ENCODE measurements at regions not wholly inside any gene's neighbourhood (a gene's known extent, or its start where the extent isn't known, plus 50 kb on each side); places are given as distances from the start of the nearest gene placed in this dataset.
"Not testable (repeated sequence)": the region's sequence is repeated elsewhere in the genome, so short reads cannot be mapped to it uniquely, and the experiment has no call there.

GRCh38 chr9:85487872-85488271 lies 253.9 kb downstream of the AGTPBP1 start:
- no peaks in the 10 kb centered on the region for H3K9me3 Mint-ChIP-seq
- no peak overlapping the region for H3K27ac Mint-ChIP-seq
- ATAC-seq (replicated peaks) = no peak
- no peak overlapping the region for H3K4me3 Mint-ChIP-seq
- H3K4me1 Mint-ChIP-seq = no peaks in the 10 kb centered on the region
- peaks cover 5 to 11% of the 10 kb centered on the region in 2 donors for H3K27me3 Mint-ChIP-seq
- no peaks in the 10 kb centered on the region for H3K36me3 Mint-ChIP-seq
- no peak for DNase-seq

- Mint-ChIP-seq H3K4me3 (no peak overlapping the region), H3K27me3 (peaks cover 20 to 21% of the 10 kb centered on the region in 2 donors), H3K4me1 (no peaks in the 10 kb centered on the region), H3K9me3 (peaks cover 0 to 4% of the 10 kb centered on the region in 2 donors), H3K36me3 (no peaks in the 10 kb centered on the region), H3K27ac (no peak overlapping the region)
- ATAC-seq (replicated peaks) (no peak), DNase-seq (no peak)
These were observed 257.5 kb downstream of the AGTPBP1 start for GRCh38 chr9:85484235-85484634.

DNA sequence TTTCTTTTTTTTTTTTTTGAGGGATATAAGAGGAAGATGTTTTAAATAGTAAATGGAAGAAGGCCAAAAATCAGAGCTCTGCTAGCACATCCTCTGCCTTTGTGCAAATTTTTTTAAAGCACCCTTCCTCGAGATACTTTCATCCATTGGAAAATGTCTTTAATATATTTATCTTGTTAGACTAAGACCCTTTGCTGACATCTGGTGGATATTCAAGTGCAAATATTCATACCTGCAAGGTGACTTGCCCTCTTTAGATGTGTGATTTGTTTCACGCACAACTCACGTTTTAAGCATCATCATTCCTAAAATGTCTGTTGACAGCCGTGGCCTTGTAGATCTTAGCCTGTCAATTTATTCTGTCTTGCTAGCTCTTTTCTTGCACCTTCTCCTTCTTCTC lies 258.5 kb downstream of the AGTPBP1 start:
- Mint-ChIP-seq H3K4me3 (no peak overlapping the region), H3K27me3 (peaks cover 21% of the 10 kb centered on the region in 2 donors), H3K9me3 (peaks cover 0 to 4% of the 10 kb centered on the region in 2 donors), H3K36me3 (no peaks in the 10 kb centered on the region), H3K4me1 (no peaks in the 10 kb centered on the region), H3K27ac (no peak overlapping the region)
- DNase-seq = no peak
- no peak for ATAC-seq (replicated peaks)

GRCh38 chr9:85479305-85479704 lies 262.4 kb downstream of the AGTPBP1 start:
- DNase-seq = no peak
- no peak overlapping the region for H3K27ac Mint-ChIP-seq
- no peak overlapping the region for H3K4me3 Mint-ChIP-seq
- H3K36me3 Mint-ChIP-seq = no peaks in the 10 kb centered on the region
- peaks cover 4 to 10% of the 10 kb centered on the region in 2 donors for H3K9me3 Mint-ChIP-seq
- H3K27me3 Mint-ChIP-seq = peaks cover 21% of the 10 kb centered on the region in 2 donors
- H3K4me1 Mint-ChIP-seq = no peaks in the 10 kb centered on the region
- no peak for ATAC-seq (replicated peaks)

GRCh38 chr9:85478847-85479246 lies 262.9 kb downstream of the AGTPBP1 start:
- Mint-ChIP-seq H3K27ac (no peak overlapping the region), H3K27me3 (peaks cover 21% of the 10 kb centered on the region in 2 donors), H3K9me3 (peaks cover 6 to 11% of the 10 kb centered on the region in 2 donors), H3K4me1 (no peaks in the 10 kb centered on the region), H3K4me3 (no peak overlapping the region), H3K36me3 (no peaks in the 10 kb centered on the region)
- DNase-seq (no peak), ATAC-seq (replicated peaks) (no peak)

DNA sequence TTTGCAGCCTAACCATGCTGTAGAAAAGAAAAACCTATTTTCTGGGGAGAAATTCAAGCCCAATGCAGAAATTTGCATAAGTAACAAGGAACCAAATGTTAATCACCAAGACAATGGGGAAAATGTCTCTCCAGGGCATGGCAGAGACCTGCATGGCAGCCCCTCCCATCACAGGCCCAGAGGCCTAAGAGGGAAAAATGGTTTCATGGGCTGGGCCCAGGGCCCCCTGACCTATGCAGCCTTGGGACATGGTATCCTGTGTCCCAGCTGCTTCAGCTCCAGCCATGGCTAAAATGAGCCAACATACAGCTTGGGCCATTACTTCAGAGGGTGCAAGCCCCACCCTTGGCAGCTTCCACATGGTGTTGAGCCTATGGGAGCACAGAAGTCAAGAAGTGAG lies 266.9 kb downstream of the AGTPBP1 start:
- not testable (repeated sequence) for H3K27ac Mint-ChIP-seq; H3K4me3 Mint-ChIP-seq; H3K9me3 Mint-ChIP-seq; DNase-seq; ATAC-seq (replicated peaks); H3K4me1 Mint-ChIP-seq; H3K36me3 Mint-ChIP-seq
- H3K27me3 Mint-ChIP-seq = peaks cover 8 to 14% of the 10 kb centered on the region in 2 donors

DNA sequence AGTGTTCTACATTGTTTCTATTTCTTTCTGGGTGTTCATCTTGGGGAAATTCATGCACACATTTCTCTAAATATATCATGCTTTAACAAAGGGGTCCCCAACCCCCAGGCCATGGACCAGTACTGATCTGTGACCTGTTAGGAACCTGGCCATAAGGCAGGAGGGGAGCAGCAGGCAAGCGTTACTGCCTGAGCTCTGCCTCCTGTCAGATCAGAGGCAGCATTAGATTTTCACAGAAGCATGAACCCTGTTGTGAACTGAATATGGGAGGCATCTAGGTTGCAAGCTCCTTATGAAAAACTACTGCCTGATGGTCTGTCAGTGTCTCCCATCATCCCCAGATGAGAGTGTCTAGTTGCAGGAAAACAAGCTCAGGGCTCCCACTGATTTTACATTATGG lies 270.0 kb downstream of the AGTPBP1 start:
- ATAC-seq (replicated peaks) = no peak
- H3K27me3 Mint-ChIP-seq = peaks cover 0 to 5% of the 10 kb centered on the region in 2 donors
- peaks cover 6 to 7% of the 10 kb centered on the region in 2 donors for H3K9me3 Mint-ChIP-seq
- no peak overlapping the region for H3K27ac Mint-ChIP-seq
- H3K4me3 Mint-ChIP-seq = no peak overlapping the region
- no peaks in the 10 kb centered on the region for H3K36me3 Mint-ChIP-seq
- no peaks in the 10 kb centered on the region for H3K4me1 Mint-ChIP-seq
- no peak for DNase-seq

DNA sequence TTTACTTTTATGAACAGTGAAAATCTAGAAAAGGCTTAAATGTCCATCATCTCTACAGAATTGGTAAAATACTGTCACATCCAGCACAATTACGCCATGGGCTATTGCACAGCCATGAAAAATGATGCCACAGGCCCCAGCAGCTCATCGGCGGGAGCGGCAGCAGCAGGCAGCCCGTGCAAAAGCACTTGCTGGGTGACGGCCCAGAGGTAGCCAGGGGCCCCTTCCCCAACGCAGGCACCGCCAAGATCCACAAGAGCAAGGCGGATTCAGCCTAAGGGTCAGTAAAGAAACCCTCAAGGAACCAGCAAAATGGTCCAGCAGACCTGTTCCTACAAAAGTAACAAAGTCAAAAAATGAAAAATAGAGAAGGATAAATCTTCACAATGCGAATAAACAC lies 272.7 kb downstream of the AGTPBP1 start:
- H3K27ac Mint-ChIP-seq = no peak overlapping the region
- no peak for ATAC-seq (replicated peaks)

DNA sequence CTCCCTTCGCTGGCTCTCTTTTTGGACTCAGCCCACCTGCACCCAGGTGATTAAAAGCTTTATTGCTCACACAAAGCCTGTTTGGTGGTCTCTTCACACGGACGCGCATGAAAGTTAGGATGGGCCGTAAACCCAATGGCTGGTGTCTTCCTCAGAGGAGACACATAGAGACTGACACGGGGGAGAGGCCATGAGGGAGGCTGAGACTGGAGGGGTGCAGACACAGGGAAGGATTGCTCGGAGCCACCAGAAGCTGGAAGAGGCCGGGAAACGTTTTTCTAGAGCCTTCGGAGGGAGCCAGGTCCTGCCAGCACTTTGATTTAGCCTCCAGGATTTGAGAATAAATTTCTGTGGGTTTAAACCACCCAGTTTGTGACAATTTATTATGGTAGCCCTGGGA lies 274.9 kb downstream of the AGTPBP1 start:
- H3K27ac Mint-ChIP-seq = no peak overlapping the region
- DNase-seq (no peak), ATAC-seq (replicated peaks) (no peak)
- no peaks in the 10 kb centered on the region for H3K4me1 Mint-ChIP-seq
- peaks cover 4% of the 10 kb centered on the region in 2 donors for H3K27me3 Mint-ChIP-seq
- H3K4me3 Mint-ChIP-seq = no peak overlapping the region
- no peaks in the 10 kb centered on the region for H3K36me3 Mint-ChIP-seq
- H3K9me3 Mint-ChIP-seq = no peaks in the 10 kb centered on the region

More for the DNA sequence above, 272.7 kb downstream of the AGTPBP1 start:
- no peaks in the 10 kb centered on the region for H3K36me3 Mint-ChIP-seq
- no peaks in the 10 kb centered on the region for H3K4me1 Mint-ChIP-seq
- DNase-seq = no peak
- H3K9me3 Mint-ChIP-seq = no peaks in the 10 kb centered on the region
- no peak overlapping the region for H3K4me3 Mint-ChIP-seq
- H3K27me3 Mint-ChIP-seq = peaks cover 4 to 5% of the 10 kb centered on the region in 2 donors

DNA sequence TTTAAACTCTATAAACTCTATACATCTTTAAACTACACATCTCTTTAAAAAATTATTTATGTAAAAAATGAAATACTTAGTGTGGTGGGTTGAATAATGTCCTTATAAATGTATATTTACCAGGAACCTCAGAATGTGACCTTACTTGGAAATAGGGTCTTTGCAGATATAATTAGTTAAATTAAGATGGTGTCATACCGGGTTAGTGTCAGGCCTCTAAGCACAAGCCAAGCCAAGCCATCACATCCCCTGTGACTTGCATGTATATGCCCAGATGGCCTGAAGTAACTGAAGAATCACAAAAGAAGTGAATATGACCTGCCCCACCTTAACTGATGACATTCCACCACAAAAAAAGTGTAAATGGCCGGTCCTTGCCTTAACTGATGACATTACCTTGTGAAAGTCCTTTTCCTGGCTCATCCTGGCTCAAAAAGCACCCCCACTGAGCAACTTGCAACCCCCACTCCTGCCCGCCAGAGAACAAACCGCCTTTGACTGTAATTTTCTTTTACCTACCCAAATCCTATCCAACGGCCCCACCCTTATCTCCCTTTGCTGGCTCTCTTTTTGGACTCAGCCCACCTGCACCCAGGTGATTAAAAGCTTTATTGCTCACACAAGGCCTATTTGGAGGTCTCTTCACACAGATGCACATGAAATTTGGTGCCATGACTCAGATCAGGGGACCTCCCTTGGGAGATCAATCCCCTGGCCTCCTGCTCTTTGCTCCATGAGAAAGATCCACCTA lies 283.5 kb downstream of the AGTPBP1 start:
- H3K36me3 Mint-ChIP-seq; H3K27ac Mint-ChIP-seq; DNase-seq; H3K9me3 Mint-ChIP-seq; H3K4me3 Mint-ChIP-seq; ATAC-seq (replicated peaks); H3K4me1 Mint-ChIP-seq: not testable (repeated sequence)
- peaks cover 11 to 12% of the 10 kb centered on the region in 2 donors for H3K27me3 Mint-ChIP-seq

- Mint-ChIP-seq H3K36me3 (no peaks in the 10 kb centered on the region), H3K27ac (no peak overlapping the region), H3K27me3 (peaks cover 23 to 29% of the 10 kb centered on the region in 2 donors), H3K4me1 (no peaks in the 10 kb centered on the region), H3K9me3 (peaks cover 7 to 10% of the 10 kb centered on the region in 2 donors), H3K4me3 (no peak overlapping the region)
- DNase-seq (no peak), ATAC-seq (replicated peaks) (no peak)
These were observed 287.9 kb downstream of the AGTPBP1 start for GRCh38 chr9:85453850-85454249.

DNA sequence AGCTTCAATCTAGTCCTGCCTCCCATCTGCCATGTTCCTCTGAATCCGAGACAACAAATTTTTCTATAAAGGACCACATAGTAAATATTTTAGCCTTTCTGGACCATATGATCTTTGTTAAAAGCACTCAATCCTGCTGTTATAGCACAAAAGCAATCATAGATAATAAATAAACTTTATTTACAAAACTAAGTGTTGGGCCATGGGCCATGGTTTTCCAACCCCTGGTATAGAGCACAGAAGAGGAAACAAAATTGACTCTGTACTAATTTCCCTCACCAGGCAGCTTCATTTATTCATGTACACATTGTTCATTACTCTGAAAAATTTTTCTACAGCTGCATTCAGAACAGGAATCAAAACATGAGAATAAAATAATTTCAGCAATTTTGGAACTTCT lies 288.9 kb downstream of the AGTPBP1 start:
- H3K27ac Mint-ChIP-seq = no peak overlapping the region
- no peaks in the 10 kb centered on the region for H3K36me3 Mint-ChIP-seq
- no peak for ATAC-seq (replicated peaks)
- H3K9me3 Mint-ChIP-seq = peaks cover 7 to 10% of the 10 kb centered on the region in 2 donors
- no peak for DNase-seq
- H3K4me1 Mint-ChIP-seq = no peaks in the 10 kb centered on the region
- H3K4me3 Mint-ChIP-seq = no peak overlapping the region
- peaks cover 23 to 29% of the 10 kb centered on the region in 2 donors for H3K27me3 Mint-ChIP-seq

- H3K27ac Mint-ChIP-seq = no peak overlapping the region
- no peaks in the 10 kb centered on the region for H3K36me3 Mint-ChIP-seq
- no peak overlapping the region for H3K4me3 Mint-ChIP-seq
- H3K9me3 Mint-ChIP-seq = peaks cover 7 to 10% of the 10 kb centered on the region in 2 donors
- no peak for ATAC-seq (replicated peaks)
- H3K27me3 Mint-ChIP-seq = peaks cover 19 to 29% of the 10 kb centered on the region in 2 donors
- no peaks in the 10 kb centered on the region for H3K4me1 Mint-ChIP-seq
- no peak for DNase-seq
These were observed 290.1 kb downstream of the AGTPBP1 start for GRCh38 chr9:85451680-85452079.

DNA sequence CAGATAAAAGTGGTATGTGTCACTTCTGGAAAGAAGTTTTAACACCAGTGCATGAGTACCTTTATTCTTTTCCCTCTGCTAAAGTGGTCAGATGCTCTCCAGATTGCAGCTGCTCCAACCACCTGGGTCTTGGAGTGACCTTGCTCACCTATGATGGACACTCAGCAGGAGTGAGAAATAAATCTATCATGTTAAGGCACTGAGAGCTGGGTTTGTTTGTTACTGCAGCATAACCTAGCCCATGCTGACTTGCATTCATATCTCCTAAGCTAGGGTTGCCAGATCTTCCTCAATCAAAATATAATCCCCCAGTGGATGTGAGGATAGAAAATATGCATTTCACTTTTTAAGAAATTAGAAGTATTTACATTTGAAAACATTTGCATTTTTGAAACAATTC lies 295.9 kb downstream of the AGTPBP1 start:
- Mint-ChIP-seq H3K27me3 (no peaks in the 10 kb centered on the region), H3K4me1 (no peaks in the 10 kb centered on the region), H3K36me3 (no peaks in the 10 kb centered on the region), H3K27ac (no peak overlapping the region), H3K9me3 (peaks cover 0 to 10% of the 10 kb centered on the region in 2 donors), H3K4me3 (no peak overlapping the region)
- no peak for DNase-seq
- no peak for ATAC-seq (replicated peaks)

- Mint-ChIP-seq H3K36me3 (no peaks in the 10 kb centered on the region), H3K4me1 (no peaks in the 10 kb centered on the region), H3K4me3 (no peak overlapping the region), H3K9me3 (peaks cover 0 to 8% of the 10 kb centered on the region in 2 donors), H3K27me3 (no peaks in the 10 kb centered on the region), H3K27ac (no peak overlapping the region)
- no peak for ATAC-seq (replicated peaks)
- no peak for DNase-seq
These were observed 297.5 kb downstream of the AGTPBP1 start for GRCh38 chr9:85444243-85444642.

All from stimulated activated naive B cell treated with anti-CD40 and anti-IgM and Interleukin-4, amounts not matched to agents 10 μg/mL and 1 μg/mL and 100 μg/mL, for 72 hours (primary cell).